Stimulated activated CD8-positive, alpha-beta memory T cell treated with anti-CD3 and anti-CD28 coated beads, Interleukin-12 subunit alpha, Interleukin-12 subunit beta, amount 100 ng/mL, for 4 hours (primary cell): ENCODE measurements at regions not wholly inside any gene's neighbourhood (a gene's known extent, or its start where the extent isn't known, plus 50 kb on each side); places are given as distances from the start of the nearest gene placed in this dataset.
"Not testable (repeated sequence)": the region's sequence is repeated elsewhere in the genome, so short reads cannot be mapped to it uniquely, and the experiment has no call there.

Source experiments
- DNase-seq: peaks from one replicate; pipeline ENCODE4 v3.0.0-alpha.2; 2020; ENCODE audit warnings: low read depth

GRCh38 chr2:131671841-131672470 lies 144.3 kb downstream of the CCDC74A start:
- DNase-seq, result not testable (repeated sequence)

- peak; percentile 22 for DNase-seq
Observed at GRCh38 chr2:131672471-131673399, 145.0 kb downstream of the CCDC74A start.

- DNase-seq, result peak; percentile 33
Observed at GRCh38 chr2:131673400-131674173, 145.9 kb downstream of the CCDC74A start.

- DNase-seq, result no peak
Observed at GRCh38 chr2:131674174-131674507, 146.5 kb downstream of the CCDC74A start.

- DNase-seq, result not testable (repeated sequence)
Observed at GRCh38 chr2:131681611-131682121, 154.0 kb downstream of the CCDC74A start.

- peak; percentile 59 for DNase-seq
Observed at GRCh38 chr2:131682122-131682944, 154.6 kb downstream of the CCDC74A start.

- DNase-seq, result not testable (repeated sequence)
Observed at GRCh38 chr2:131682945-131683330, 155.2 kb downstream of the CCDC74A start.

- DNase-seq, result not testable (repeated sequence)
Observed at GRCh38 chr2:131684631-131685316, 157.1 kb downstream of the CCDC74A start.

- not testable (repeated sequence) for DNase-seq
Observed at GRCh38 chr2:131686164-131686893, 158.6 kb downstream of the CCDC74A start.

- DNase-seq, result not testable (repeated sequence)
Observed at GRCh38 chr2:131686894-131687238, 159.2 kb downstream of the CCDC74A start.

GRCh38 chr2:131689066-131689465 lies 161.4 kb downstream of the CCDC74A start:
- not testable (repeated sequence) for DNase-seq

GRCh38 chr2:131711268-131711667 lies 183.6 kb downstream of the CCDC74A start:
- not testable (repeated sequence) for DNase-seq

GRCh38 chr2:131717907-131718306 lies 190.2 kb downstream of the CCDC74A start:
- not testable (repeated sequence) for DNase-seq

- DNase-seq, result not testable (repeated sequence)
Observed at GRCh38 chr2:131721163-131721562, 193.5 kb downstream of the CCDC74A start.

GRCh38 chr2:131722256-131722655 lies 194.6 kb downstream of the CCDC74A start:
- not testable (repeated sequence) for DNase-seq

- DNase-seq, result no peak
Observed at GRCh38 chr2:131724019-131724418, 196.3 kb downstream of the CCDC74A start.

GRCh38 chr2:131728451-131728850 lies 200.8 kb downstream of the CCDC74A start:
- not testable (repeated sequence) for DNase-seq

GRCh38 chr2:131733530-131733929 lies 205.8 kb downstream of the CCDC74A start:
- DNase-seq, result not testable (repeated sequence)

GRCh38 chr2:131736406-131736805 lies 208.7 kb downstream of the CCDC74A start:
- not testable (repeated sequence) for DNase-seq

- DNase-seq, result not testable (repeated sequence)
Observed at GRCh38 chr2:131738533-131738932, 210.8 kb downstream of the CCDC74A start.
